ENCODE measurements at regions not wholly inside any gene's neighbourhood (a gene's known extent, or its start where the extent isn't known, plus 50 kb on each side); places are given as distances from the start of the nearest gene placed in this dataset.

GRCh38 chr2:53095227-53095626 lies 672.4 kb upstream of the CHAC2 start:
- TF ChIP-seq, protein P1, sequence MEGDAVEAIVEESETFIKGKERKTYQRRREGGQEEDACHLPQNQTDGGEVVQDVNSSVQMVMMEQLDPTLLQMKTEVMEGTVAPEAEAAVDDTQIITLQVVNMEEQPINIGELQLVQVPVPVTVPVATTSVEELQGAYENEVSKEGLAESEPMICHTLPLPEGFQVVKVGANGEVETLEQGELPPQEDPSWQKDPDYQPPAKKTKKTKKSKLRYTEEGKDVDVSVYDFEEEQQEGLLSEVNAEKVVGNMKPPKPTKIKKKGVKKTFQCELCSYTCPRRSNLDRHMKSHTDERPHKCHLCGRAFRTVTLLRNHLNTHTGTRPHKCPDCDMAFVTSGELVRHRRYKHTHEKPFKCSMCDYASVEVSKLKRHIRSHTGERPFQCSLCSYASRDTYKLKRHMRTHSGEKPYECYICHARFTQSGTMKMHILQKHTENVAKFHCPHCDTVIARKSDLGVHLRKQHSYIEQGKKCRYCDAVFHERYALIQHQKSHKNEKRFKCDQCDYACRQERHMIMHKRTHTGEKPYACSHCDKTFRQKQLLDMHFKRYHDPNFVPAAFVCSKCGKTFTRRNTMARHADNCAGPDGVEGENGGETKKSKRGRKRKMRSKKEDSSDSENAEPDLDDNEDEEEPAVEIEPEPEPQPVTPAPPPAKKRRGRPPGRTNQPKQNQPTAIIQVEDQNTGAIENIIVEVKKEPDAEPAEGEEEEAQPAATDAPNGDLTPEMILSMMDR (IDR thresholded peaks at IDR 0.05 in 4 of 5, conservative IDR thresholded peaks at IDR 0.05 in 1 of 5), result no peak
- TF ChIP-seq POLR2A (IDR thresholded peaks at IDR 0.05), result no peak

Measured in gastrocnemius medialis (tissue), 4 donors.